SK-N-MC (cell line): ENCODE measurements at regions not wholly inside any gene's neighbourhood (a gene's known extent, or its start where the extent isn't known, plus 50 kb on each side); places are given as distances from the start of the nearest gene placed in this dataset.

Experiments
- EZH2 ChIP-seq: fragments of 200-600 bp; sonication (generic); IDR thresholded peaks from one replicate; pipeline ENCODE4 v1.6.1; 2017; ENCODE audit warnings: antibody characterized with exemption
- POLR2AphosphoS5 ChIP-seq: IDR thresholded peaks from 2 replicates; pipeline ENCODE4 v1.6.1; 2012; ENCODE audit warnings: mild to moderate bottlenecking, low read depth, low read length, borderline replicate concordance

DNA sequence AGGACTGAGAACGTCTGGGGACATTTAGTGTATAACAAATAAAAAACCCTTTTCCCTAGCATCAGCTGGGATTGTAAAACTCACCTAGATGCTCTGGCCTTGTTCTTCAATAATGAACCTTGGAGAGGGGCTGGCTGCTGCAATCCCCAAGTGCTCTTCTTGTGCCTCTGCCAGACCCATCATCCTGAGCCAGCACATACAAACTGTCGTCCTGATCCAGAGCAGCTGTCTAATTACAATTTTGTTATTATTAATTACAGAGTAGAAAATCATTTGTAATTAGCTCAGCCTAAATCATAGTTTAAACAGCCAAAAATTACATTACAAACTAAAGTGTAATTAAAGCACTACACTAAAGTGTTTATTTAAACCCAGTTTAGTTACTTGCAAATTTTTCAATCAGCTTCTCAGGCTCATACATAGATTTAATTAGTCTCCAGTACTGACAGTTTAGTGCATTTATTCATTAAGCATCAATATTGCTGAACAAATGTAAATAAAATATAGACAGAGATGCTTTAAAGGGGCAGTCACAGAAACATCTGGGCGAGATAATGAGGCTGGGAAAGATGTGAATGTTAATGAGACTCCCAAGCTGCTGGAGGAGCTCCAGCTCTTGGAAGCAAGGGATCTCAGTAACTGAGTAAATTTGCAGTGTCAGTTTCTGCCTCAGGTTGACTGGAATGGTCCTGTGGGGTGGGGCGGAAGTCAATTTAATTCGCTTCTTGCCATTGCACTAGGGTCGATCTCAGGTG is 632.3 kb upstream of the TLE4 start:
- TF ChIP-seq EZH2, result no peak
- no peak for TF ChIP-seq POLR2AphosphoS5
